GM19023 (cell line): ENCODE measurements at regions not wholly inside any gene's neighbourhood (a gene's known extent, or its start where the extent isn't known, plus 50 kb on each side); places are given as distances from the start of the nearest gene placed in this dataset.

Experiments used
- ATAC-seq: cut with Tn5 transposase; IDR thresholded peaks from one replicate; pipeline ENCODE4 v1.9.1; 2021; ENCODE audit warnings: mild to moderate bottlenecking, moderate library complexity; ENCODE audit not compliant: unreplicated experiment

- ATAC-seq, result no peak
Measured at GRCh38 chr14:98288825-98289224, 983.2 kb downstream of the BCL11B start.

- ATAC-seq, result no peak
Measured at GRCh38 chr14:98290596-98290995, 981.4 kb downstream of the BCL11B start.

- no peak for ATAC-seq
Measured at GRCh38 chr14:98292191-98292590, 979.8 kb downstream of the BCL11B start.

DNA sequence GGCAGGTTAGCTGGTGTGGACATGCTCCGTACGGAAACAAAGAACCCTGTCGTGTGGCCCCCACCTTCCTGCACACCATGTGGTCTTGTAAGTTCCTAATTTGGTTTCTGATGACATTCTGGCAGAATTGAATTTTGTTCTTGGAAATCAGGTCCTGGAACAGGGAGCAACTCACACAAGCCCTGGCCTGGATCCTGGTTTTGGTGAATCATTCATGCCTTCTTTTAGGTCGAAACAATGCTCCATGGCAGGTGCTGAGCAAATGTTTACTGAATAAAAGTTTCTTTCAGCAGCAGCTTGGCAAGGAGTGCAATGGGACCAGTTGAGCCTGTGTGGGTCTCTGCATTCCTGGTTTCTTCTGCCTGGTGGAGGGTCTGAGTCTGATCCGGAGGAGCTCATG lies 978.4 kb downstream of the BCL11B start:
- ATAC-seq, result no peak

DNA sequence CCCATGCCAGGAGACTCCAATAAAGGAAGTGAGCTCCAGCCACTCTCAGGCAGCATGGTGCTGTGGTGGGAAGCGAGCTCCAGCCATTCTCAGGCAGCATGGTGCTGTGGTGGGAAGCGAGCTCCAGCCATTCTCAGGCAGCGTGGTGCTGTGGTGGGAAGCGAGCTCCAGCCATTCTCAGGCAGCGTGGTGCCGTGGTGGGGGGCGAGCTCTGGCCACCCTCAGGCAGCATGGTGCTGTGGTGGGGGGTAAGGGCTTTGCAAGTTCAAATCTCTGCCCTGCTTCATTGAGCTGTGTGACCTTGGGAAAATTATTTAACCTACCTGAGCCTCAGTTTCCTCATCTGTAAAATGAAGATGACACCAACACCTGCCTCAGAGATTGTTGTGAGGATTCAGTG lies 975.1 kb downstream of the BCL11B start:
- no peak for ATAC-seq

DNA sequence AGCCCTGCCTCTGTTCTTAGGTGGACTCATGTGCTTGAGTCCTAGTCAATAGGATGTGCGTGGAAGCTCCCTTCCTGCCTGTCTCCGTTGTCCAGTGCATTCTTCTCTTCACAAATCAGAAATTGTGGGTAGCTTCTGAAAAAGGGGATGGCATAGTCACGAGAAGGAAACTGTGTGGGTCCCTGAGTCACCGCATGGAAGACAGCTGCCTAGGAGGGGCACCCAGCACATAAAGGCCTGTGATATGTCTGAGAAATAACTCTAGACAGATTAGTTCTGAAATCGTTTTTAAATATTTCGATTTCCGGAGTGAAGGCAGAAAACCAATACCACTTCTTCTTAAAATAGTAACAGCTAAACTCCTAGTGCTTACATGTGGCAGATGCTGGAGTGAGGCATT lies 974.4 kb downstream of the BCL11B start:
- ATAC-seq, result no peak

DNA sequence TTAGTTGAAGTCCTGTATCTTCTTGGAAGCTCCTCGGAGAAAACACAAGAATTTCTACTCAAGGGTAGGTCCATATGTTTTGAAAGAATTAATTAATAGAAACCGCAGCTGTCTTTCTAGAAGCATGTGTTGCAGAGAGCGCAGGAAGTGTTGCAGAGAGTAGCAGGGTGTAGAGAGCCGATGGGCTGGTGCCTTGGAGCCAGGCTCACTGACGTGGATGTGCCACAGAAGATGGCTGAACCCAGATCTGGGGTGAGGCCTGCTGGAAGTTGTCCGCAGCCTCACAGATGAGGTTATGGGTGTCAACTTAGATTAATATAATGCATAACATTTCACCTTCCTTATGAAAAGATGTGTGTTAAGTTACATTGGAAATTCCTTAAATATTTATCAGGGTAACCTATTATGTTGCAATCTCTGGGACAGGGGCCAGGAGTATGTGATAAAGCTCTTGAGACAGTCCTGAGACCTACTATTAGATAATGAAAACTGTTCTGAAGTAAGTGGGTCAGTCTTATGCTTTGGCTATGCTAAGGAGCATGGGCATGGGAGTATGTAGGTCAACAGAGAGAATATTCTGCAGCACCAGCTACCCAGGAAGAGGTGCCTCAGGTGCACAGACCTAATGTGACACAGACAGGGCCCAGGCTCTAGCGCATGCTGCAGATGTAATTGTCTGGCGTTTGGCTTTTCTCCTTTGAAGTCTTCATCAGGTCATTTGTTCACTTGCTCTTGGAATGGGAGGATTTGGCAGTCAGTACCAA lies 973.3 kb downstream of the BCL11B start:
- no peak for ATAC-seq

- ATAC-seq, result no peak
Measured at GRCh38 chr14:98301681-98302080, 970.3 kb downstream of the BCL11B start.

- no peak for ATAC-seq
Measured at GRCh38 chr14:98304574-98304973, 967.4 kb downstream of the BCL11B start.

- no peak for ATAC-seq
Measured at GRCh38 chr14:98309591-98309990, 962.4 kb downstream of the BCL11B start.

GRCh38 chr14:98312006-98312405 lies 960.0 kb downstream of the BCL11B start:
- ATAC-seq, result no peak

DNA sequence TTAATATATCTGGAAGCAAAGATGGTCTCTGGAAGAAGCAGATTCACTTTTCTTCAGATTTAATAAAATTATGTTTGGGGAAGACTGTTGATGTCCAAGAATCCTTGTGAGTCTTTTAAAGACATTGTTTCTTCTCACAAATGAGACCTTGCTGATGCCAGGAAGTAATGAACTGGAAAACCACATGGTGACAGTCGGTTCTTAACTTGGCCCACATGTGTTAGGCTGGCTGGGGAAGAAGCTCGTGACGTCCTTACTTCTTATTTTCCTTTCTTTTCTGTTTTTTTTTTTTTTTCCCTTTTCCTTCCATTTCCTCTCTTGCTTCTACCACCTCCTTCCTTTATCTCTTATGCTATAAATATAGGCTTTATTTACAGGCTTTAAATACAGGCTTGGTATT lies 950.2 kb downstream of the BCL11B start:
- no peak for ATAC-seq

- no peak for ATAC-seq
Measured at GRCh38 chr14:98323836-98324235, 948.2 kb downstream of the BCL11B start.

GRCh38 chr14:98325761-98326160 lies 946.2 kb downstream of the BCL11B start:
- no peak for ATAC-seq

GRCh38 chr14:98328496-98328895 lies 943.5 kb downstream of the BCL11B start:
- ATAC-seq, result no peak

- no peak for ATAC-seq
Measured at GRCh38 chr14:98334186-98334585, 937.8 kb downstream of the BCL11B start.

- no peak for ATAC-seq
Measured at GRCh38 chr14:98341211-98341610, 930.8 kb downstream of the BCL11B start.

DNA sequence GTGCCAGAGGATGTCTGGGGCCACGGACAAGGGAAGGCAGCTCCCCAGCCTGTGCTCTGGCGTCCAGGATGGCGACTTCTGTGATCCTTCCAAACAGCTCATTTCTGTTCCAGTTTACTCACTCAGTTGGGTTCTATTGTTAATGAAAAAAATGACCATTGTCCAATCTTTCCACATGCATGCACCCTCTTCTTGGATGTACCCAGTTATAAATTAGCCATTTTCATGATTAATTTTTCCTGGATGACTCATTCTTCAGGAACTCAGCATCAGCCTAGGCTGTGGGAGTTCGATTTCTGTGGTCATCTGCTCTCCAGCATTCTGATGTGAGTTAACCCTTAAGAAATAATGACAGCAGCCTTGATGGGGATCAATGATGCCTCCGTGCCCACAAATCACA lies 926.8 kb downstream of the BCL11B start:
- no peak for ATAC-seq

DNA sequence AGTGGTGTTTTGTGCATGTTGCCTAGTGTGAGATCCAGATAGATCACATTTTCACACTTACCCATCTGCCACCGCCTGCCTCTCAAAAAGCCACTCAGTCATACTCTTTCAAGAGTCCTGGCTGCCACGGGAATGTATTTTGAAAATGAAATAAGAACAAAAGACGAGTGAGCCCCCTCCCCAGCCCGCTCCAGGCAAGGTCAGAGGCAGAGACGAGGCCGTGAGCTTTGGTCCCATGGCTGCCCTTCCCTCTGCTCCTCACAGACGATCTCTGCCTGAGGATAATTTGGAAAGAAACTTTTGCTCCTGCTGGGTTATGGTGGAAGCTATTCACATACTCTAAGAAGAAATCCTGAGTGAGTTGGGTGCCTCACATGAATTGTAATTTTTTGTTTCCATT lies 924.3 kb downstream of the BCL11B start:
- no peak for ATAC-seq

DNA sequence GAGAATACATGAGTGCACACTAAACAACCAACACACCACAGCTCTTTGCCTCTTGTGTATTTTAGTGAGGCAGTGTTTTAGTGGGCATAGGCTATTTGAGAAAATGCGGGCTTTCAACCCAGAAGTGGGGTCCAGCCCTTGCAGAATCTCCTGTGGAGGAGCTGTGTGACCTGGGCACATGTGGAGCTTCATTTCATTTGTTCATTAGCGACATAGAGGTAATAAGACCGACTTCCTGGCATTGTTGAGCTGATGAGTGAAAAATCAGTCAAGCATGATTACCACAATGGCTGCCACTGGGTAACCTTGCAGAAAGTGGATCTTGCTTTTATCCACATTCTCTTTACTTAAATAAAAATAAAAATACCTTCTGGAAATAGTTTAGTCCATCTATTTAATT lies 923.5 kb downstream of the BCL11B start:
- ATAC-seq, result no peak

- no peak for ATAC-seq
Measured at GRCh38 chr14:98350213-98350612, 921.8 kb downstream of the BCL11B start.

DNA sequence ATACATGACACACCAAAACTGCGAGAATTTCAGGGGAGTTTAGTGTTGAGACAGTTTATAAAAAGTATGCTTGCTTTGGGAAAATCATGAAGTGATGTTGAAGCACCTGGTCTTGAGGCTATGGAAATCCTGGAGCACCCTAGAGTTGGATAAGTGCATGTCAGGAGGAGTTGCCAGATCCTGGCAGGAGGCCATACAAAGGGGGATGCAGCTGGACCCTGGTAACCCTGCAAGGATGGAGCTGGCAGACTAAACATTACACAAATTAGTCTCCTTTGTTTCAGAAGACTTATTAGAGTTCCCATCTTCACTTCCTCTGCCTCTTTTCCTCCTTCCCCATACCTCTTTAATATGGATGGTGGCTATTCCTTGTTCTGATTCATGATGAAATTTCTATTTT lies 907.0 kb downstream of the BCL11B start:
- no peak for ATAC-seq

- ATAC-seq, result no peak
Measured at GRCh38 chr14:98366429-98366828, 905.6 kb downstream of the BCL11B start.
